ENCODE measurements at regions not wholly inside any gene's neighbourhood (a gene's known extent, or its start where the extent isn't known, plus 50 kb on each side); places are given as distances from the start of the nearest gene placed in this dataset.

GRCh38 chr16:73966851-73967250 is 329.8 kb upstream of the PSMD7 start:
- ATAC-seq, result no peak
- no peak for DNase-seq
- Histone ChIP-seq H3K36me3 (ENCODE audit: low read depth) (no peaks in the 10 kb centered on the region), H3K4me3 (no peak overlapping the region), H3K9me3 (no peaks in the 10 kb centered on the region), H3K4me1 (ENCODE audit: low read depth) (no peaks in the 10 kb centered on the region)
- intact Hi-C loops (cut with DNase I, micrococcal nuclease), result no loop called here
- TF ChIP-seq CTCF (IDR thresholded peaks at IDR 0.05), result no peak

GRCh38 chr16:73965591-73965990 is 331.0 kb upstream of the PSMD7 start:
- no peak for DNase-seq
- ATAC-seq, result no peak

GRCh38 chr16:73956587-73957494 is 339.8 kb upstream of the PSMD7 start:
- intact Hi-C loops (cut with DNase I, micrococcal nuclease), result no loop called here
- DNase-seq (peak in 2 of 3 donors; percentile 45 to 87), ATAC-seq (peak; percentile 77)
- Histone ChIP-seq H3K36me3 (ENCODE audit: low read depth) (no peaks in the 10 kb centered on the region), H3K9me3 (no peaks in the 10 kb centered on the region), H3K4me1 (ENCODE audit: low read depth) (no peaks in the 10 kb centered on the region), H3K4me3 (no peak overlapping the region)
- TF ChIP-seq CTCF (IDR thresholded peaks at IDR 0.05), result peak; percentile 55

More at GRCh38 chr16:73965591-73965990, 331.0 kb upstream of the PSMD7 start:
- Histone ChIP-seq H3K36me3 (ENCODE audit: low read depth) (no peaks in the 10 kb centered on the region), H3K4me1 (ENCODE audit: low read depth) (no peaks in the 10 kb centered on the region), H3K4me3 (no peak overlapping the region), H3K9me3 (no peaks in the 10 kb centered on the region)
- TF ChIP-seq CTCF (IDR thresholded peaks at IDR 0.05), result no peak
- intact Hi-C loops (cut with DNase I, micrococcal nuclease), result no loop called here

GRCh38 chr16:73955702-73956101 is 340.9 kb upstream of the PSMD7 start:
- H3K9me3 ChIP-seq, result no peaks in the 10 kb centered on the region
- H3K4me1 ChIP-seq (ENCODE audit: low read depth), result no peaks in the 10 kb centered on the region
- intact Hi-C loops (cut with DNase I, micrococcal nuclease), result no loop called here
- DNase-seq, result no peak
- no peaks in the 10 kb centered on the region for H3K36me3 ChIP-seq (ENCODE audit: low read depth)
- TF ChIP-seq CTCF (IDR thresholded peaks at IDR 0.05), result no peak
- H3K4me3 ChIP-seq, result no peak overlapping the region
- ATAC-seq, result no peak

- no peak for TF ChIP-seq CTCF (IDR thresholded peaks at IDR 0.05)
- no peaks in the 10 kb centered on the region for H3K36me3 ChIP-seq (ENCODE audit: low read depth)
- H3K4me3 ChIP-seq, result no peak overlapping the region
- DNase-seq (no peak), ATAC-seq (no peak)
- H3K4me1 ChIP-seq (ENCODE audit: low read depth), result peaks cover under 1% of the 10 kb centered on the region
- no peaks in the 10 kb centered on the region for H3K9me3 ChIP-seq
- intact Hi-C loops (cut with DNase I, micrococcal nuclease), result no loop called here
Observed at GRCh38 chr16:73955255-73955654, 341.4 kb upstream of the PSMD7 start.
